GM19351 (cell line): ENCODE measurements at regions not wholly inside any gene's neighbourhood (a gene's known extent, or its start where the extent isn't known, plus 50 kb on each side); places are given as distances from the start of the nearest gene placed in this dataset.
"Not testable (repeated sequence)": the region's sequence is repeated elsewhere in the genome, so short reads cannot be mapped to it uniquely, and the experiment has no call there.

Source experiments
- ATAC-seq: cut with Tn5 transposase; IDR thresholded peaks from one replicate; pipeline ENCODE4 v1.9.1; 2021; ENCODE audit warnings: mild to moderate bottlenecking, moderate library complexity; ENCODE audit not compliant: unreplicated experiment

GRCh38 chrX:40788698-40789097 lies 53.4 kb upstream of the MED14 start:
- ATAC-seq, result not testable (repeated sequence)

DNA sequence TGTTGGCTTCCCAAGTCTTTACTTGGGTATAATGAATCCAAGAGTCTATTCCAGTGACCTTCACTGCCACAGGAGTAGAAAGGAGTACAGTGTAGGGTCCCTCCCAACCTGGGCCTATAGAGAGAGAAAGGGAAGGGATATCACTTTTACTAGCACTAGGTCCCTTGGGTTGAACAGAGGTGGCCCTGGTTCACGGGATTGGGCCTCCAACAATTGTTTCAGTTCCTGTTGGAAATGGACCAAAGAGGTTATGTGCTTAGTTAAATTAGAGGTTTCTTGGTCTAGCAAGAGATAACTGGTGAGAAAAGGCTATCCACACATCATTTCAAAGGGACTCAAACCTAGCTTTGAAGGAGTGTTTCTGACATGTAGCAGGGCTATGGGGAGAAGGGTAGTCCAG lies 57.1 kb upstream of the MED14 start:
- no peak for ATAC-seq

DNA sequence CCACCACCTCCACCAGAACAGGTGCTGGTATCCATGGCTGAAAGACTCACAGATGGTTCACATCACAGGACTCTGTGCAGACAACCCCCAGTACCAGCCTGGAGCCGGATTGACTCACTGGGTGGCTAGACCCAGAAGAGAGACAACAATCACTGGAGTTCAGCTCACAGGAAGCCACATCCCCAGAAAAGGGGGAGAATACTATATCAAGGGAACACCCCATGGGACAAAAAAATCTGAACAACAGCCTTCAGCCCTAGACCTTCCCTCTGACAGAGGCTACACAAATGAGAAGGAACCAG lies 59.4 kb upstream of the MED14 start:
- ATAC-seq, result not testable (repeated sequence)

DNA sequence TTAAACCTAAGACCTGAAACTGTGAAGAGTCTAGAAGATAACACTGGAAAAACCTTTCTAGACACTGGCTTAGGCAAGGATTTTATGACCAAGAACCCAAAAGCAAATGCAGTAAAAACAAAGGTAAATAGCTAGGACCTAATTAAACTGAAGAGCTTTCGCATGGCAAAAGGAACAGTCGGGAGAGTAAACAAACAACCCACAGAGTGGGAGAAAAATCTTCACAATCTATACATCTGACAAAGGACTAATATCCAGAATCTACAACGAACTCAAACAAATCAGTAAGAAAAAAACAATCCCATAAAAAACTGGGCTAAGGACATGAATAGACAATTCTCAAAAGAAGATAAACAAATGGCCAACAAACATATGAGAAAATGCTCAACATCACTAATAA lies 64.4 kb upstream of the MED14 start:
- ATAC-seq, result not testable (repeated sequence)

GRCh38 chrX:40805404-40805803 lies 70.1 kb upstream of the MED14 start:
- no peak for ATAC-seq

- ATAC-seq, result no peak
Measured at GRCh38 chrX:40806513-40807220, 71.3 kb upstream of the MED14 start.

DNA sequence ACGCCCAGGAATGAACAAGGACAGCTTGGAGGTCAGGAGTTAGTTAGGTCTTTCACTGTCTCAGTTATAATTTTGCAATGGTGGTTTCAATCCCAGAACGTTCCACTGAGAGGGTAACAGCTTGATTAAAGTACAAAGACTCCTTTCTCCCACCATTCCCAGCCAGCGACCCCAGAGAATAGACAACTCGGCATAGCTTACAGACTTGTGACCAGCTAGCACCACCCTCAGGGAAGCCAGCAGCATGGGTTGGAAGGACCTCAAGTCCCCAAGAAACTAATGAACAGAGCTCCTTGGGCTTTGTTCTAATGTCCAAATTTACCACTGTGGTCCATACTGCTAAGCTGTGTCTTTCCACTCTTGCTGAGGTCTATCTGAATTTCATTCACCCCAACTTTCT lies 72.0 kb upstream of the MED14 start:
- no peak for ATAC-seq

DNA sequence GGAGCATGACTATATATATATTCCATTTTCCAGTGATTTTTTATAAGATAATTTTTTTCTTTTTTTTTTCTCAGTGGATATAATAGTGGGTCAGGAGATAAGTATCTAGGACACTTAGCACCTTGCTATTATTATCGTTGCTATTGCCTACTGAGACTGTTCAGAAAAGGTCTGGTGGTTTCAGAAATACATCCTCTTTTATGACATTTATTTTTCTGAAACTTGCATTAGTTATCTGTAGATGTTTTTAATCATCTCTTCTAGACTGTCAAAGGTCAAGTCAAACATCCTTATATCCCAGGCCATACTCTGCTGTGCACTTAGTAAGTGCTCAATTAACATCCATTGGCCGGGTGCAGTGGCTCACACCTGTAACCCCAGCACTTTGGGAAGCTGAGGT lies 72.9 kb upstream of the MED14 start:
- no peak for ATAC-seq

GRCh38 chrX:40809210-40809609 lies 73.9 kb upstream of the MED14 start:
- ATAC-seq, result no peak

GRCh38 chrX:40815045-40815444 lies 79.7 kb upstream of the MED14 start:
- ATAC-seq, result not testable (repeated sequence)

GRCh38 chrX:40816906-40817305 lies 81.6 kb upstream of the MED14 start:
- ATAC-seq, result no peak

- ATAC-seq, result no peak
Measured at GRCh38 chrX:40818236-40818635, 82.9 kb upstream of the MED14 start.

GRCh38 chrX:40821780-40822179 lies 86.4 kb upstream of the MED14 start:
- no peak for ATAC-seq

- ATAC-seq, result no peak
Measured at GRCh38 chrX:40827331-40827730, 92.0 kb upstream of the MED14 start.

GRCh38 chrX:40831750-40832149 lies 96.4 kb upstream of the MED14 start:
- ATAC-seq, result no peak

- ATAC-seq, result no peak
Measured at GRCh38 chrX:40832723-40833122, 97.4 kb upstream of the MED14 start.

DNA sequence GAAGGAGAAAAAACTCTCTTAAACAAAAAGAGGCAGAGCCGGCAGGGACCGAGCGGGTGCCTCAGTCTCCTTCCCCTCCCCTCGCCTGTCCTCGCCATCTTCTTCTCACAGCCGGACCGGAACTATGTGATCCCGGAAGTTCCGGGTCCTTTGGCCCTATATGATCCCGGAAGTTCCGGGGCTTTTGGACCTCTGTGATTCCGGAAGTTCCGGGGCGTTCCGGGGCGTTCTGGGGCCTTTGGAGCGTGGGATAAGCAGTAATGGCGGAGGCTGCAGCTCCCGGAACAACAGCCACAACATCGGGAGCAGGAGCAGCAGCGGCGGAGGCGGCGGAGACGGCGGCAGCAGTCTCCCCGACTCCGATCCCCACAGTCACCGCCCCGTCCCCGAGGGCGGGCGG lies 98.9 kb upstream of the MED14 start:
- no peak for ATAC-seq

DNA sequence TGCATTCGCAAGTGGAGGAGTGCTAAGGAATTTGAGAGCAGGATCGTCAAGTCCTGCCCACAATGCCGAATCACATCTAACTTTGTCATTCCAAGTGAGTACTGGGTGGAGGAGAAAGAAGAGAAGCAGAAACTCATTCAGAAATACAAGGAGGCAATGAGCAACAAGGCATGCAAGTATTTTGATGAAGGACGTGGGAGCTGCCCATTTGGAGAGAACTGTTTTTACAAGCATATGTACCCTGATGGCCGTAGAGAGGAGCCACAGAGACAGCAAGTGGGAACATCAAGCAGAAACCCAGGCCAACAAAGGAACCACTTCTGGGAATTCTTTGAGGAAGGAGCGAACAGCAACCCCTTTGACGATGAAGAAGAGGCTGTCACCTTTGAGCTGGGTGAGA lies 100.2 kb upstream of the MED14 start:
- no peak for ATAC-seq

- ATAC-seq, result no peak
Measured at GRCh38 chrX:40843643-40844042, 108.3 kb upstream of the MED14 start.

DNA sequence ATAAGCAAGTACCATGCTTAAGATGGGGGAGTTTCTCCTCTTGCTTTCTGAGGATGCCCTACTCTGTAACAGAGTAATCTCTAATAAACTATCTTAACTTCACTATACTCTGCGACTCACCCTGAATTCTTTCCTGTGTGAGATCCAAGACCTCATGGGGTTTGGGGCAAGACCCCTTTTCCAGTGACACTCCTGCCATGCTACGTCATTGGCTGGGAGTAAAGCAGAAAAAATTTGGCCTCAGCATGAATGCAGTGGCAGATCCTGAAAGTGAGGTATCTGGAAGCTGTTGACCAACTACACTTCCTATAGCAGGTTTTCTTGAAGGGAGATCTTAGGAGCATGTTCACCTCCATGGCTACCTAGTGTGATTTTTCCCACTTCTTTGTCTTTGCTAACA lies 109.1 kb upstream of the MED14 start:
- no peak for ATAC-seq

- ATAC-seq, result no peak
Measured at GRCh38 chrX:40845331-40845911, 110.1 kb upstream of the MED14 start.

DNA sequence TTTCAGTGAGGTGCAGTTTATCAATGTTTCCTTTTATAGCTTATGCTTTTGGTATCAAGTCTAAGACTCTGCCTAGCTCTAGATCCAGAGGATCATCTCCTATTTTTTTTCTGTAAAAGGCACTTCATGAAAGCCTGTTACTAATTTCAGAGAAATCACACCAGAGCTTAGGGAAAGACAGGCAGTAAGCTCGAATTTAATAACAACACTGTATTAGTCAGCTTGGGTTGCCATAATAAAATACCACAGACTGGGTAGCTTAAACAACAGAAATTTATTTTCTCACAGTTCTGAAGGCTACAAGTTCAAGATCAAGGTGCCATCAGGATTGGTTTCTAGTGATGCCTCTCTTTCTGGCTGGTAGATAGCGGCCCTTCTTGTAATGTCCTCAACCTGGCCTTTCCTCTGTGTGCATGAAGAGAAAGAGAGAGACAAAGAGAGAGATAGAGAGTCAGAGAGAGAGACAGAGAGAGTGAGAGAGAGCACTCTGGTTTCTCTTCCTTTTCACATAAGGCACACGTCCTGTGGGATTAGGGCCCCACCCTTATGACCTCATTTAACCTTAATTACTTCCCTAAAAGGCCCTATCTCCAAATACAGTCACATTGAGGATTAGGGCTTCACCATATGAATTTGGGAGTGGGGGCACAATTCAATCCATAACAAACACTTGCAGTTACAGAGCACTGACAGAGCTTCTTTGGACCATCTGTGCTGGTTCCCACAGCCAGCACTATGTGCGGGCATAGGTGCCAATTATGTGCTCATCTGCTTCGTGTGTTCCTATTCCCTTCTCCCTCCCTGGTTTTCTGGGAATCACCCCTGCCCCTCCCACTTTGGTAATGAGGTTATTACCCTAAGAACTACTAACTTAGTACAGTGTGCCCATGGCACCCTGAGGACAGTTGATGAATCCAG lies 114.8 kb upstream of the MED14 start:
- no peak for ATAC-seq
